IPS DF 4.7 (cell line): ENCODE measurements at regions not wholly inside any gene's neighbourhood (a gene's known extent, or its start where the extent isn't known, plus 50 kb on each side); places are given as distances from the start of the nearest gene placed in this dataset.
"Not testable (repeated sequence)": the region's sequence is repeated elsewhere in the genome, so short reads cannot be mapped to it uniquely, and the experiment has no call there.

Experiments
- DNase-seq: peaks from one replicate; pipeline ENCODE4 v3.0.0-alpha.2; 2013; ENCODE audit warnings: low spot score; ENCODE audit errors: extremely low read depth

GRCh38 chr2:176424746-176425145, 155.5 kb downstream of the MTX2 start:
- DNase-seq = no peak

DNA sequence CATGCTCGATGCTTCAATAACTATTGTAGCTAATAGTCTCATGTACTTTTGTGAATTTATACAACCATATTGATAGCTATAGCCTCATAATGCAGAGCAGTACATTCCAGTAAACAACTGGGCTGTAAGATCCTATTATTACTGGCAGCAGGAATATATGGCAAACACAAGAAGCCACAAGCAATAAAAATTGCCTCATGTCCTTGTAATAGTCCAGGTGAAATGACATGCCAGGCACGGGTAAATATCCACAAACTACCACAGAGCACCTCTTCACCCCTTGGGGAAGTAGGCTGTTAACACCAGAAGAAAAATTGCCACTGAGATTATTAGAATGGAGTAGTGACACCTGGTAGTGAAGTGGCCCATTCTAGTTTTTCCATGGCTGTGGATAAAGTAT, 158.3 kb downstream of the MTX2 start:
- no peak for DNase-seq

GRCh38 chr2:176428944-176429469, 159.8 kb downstream of the MTX2 start:
- not testable (repeated sequence) for DNase-seq

DNA sequence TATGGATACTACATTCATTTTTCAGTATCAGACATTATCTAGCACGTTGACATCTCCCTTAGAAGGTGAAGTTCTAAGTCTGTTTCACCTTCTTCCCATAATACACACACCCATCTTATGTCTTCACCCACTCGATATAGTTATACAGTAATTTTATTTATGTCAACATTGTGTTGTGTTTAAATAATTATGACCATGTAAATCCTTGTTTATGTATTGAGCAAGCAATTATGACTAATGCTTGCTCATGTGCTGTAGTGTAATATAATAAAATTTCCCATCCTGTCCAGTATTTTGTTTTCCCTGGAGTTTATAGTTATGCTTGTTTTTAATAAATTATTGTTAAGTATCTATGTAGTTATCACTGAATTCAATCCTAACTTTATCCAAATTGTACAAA, 163.2 kb downstream of the MTX2 start:
- DNase-seq = no peak

GRCh38 chr2:176435729-176436128, 166.5 kb downstream of the MTX2 start:
- no peak for DNase-seq

DNA sequence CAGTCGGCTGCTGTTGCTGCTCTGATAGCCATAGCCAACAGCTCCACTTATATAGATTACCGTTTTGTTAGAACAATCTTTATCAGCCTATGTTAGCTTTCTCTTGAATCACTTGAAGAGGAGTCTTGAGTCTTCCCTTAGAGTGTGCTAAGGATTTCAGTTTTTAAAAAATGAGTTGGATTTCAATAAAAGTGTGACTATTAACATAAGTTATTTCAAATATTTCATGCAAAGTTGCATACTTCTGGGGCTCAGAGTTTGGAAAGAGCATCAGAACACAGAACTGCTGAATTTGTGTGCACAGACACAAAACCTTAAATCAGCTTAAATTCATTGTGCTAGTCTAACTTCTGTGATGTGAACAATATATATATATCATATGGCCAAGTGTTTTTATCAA, 174.7 kb downstream of the MTX2 start:
- DNase-seq = no peak

DNA sequence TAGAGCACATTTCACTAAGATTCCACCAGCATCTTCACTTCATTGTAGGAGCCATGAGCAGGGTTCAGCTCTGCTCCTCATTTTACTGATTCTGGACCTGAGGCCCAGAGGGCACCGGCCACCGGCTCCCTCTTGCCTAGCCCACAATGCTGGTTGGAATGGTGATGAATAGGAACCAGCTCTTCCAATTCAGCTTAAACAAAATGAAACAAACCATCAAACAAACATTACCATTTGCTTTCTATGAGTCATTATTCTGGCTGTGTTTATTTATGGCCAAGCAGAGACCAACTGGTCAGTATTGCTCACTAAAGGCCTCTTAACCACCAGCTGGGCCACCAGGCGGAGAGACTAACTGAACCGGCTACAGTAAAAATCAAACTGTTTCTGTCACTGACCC, 176.7 kb downstream of the MTX2 start:
- no peak for DNase-seq

- DNase-seq = no peak
Measured at GRCh38 chr2:176446718-176447414, 177.6 kb downstream of the MTX2 start.

GRCh38 chr2:176447616-176448015, 178.4 kb downstream of the MTX2 start:
- DNase-seq = no peak

DNA sequence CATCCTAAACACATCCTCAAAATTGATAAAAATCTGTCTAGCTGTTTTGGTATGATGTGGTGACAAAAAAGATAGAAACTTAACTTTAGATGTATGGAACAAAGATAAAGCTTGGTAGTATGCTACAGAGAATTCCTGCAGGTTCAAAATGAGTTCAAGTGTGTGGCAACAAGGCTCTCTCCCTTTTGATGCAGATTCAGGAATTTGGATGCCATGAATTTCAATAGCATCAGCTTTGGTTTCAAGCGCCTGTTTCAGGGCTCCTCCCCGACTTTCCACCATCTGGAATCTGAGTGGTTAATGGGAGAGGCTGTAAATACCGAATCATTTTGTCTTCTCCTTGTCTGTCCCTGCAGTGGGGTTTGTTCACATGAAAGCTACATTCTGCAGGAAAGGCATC, 180.6 kb downstream of the MTX2 start:
- DNase-seq = peak; percentile 89

DNA sequence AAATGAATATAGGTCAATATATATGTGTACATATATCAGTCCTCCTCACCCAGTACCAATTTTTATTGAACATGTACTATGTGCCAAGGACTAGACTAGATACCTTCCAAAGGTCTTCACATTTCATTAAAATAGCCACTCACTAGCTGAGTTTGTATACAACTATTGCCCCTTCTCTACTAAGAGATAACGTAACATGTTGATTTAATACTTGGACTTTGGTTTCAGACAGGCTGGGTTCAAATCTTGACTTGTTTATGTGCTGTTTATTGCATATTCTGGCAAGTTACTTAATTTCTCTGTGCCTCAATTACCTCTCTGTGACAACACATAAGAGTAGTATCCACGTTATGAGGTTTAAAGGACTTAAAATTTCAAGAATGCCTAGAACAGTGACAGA, 184.5 kb downstream of the MTX2 start:
- no peak for DNase-seq

GRCh38 chr2:176454893-176455815, 185.9 kb downstream of the MTX2 start:
- DNase-seq = peak; percentile 46

- no peak for DNase-seq
Measured at GRCh38 chr2:176455816-176456291, 186.6 kb downstream of the MTX2 start.

DNA sequence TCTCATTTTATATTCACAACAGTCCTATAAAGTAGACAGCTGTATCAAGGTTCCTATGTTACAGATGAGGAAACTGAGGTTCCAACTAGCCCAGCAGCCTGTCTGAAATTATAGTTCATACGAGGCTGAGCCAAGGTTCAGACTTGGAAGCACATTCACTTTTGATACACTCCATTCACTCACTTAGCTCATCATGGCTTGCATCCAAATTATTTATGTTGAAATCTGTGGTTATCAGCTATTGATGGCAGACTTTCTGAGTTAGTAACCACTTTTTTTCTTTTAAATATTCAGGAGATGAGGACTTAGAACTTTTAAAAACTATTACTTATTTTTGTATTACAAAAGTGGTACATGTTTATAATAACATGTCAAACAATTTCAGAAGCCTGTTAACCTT, 188.2 kb downstream of the MTX2 start:
- DNase-seq = no peak

DNA sequence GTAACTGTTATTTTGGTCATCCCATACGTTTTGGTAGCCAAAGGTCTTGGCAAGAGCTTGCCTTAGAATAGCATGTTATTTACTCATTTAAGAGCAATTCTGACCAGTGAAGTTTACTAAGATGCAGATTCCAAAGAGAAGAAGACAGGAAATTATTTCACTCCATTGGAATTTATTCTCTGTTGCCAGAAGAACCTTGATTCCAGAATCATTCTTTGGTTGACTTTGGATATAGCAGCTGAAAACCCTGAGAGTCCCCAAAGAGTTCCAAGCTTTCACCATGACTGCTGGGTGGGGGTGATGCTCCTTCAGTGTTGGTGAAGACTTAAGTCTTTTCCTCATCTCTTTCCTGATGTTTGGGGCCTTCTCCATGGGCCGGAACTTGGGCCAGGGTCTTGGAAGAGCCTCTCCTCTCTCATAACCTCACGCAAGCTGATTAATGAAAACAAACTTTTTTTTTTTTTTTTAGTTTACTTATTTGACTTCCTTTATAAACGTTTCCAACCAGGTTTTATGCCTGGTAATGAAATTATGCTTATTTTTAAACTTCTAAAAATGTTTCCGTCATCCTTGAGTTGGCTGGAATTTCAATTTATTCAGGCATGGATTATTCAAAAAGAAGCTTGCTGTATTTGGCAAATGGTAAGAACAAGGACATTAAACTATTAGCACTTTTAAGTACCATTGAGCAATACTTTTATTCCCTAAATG, 192.0 kb downstream of the MTX2 start:
- DNase-seq = no peak

DNA sequence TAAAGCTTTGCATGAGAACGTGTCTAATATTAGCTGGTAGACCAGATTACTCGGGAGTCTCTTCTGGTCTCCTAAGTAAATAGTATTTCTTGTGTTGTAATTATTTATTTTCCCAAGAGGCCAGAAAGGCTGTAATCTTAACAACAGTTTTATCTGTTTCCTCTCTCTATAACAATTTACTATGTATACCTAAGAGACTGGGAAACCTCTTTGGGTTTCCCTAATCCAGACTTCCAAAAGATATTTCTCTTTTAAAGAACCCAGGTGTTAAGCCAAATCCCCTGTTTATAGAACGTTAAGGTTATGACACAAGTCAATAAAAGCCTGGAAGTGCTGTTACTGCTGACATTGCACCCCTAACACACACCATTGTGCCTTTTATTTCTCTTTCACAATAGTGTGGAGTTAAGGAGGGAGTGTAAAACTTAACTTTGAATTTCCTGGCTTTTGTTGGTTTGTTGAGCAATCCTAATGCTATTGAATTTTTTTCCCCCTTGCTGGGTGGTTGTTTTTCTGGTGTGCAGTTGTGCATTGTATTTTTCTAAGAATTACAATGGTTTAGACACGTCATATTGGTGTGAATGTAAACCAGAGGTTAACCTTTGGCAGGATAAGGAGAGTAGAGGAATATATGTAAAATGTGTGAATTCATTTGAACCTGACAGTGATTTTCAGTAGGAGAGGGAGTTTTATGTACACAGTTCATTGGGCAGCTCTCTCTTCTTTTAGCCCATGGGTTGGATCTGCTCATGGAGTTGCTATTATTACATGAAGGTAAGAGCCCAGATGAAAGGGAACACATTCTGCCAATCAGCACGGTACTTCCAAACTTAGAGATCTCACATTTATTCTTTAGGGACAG, 192.8 kb downstream of the MTX2 start:
- no peak for DNase-seq

GRCh38 chr2:176463546-176463945, 194.3 kb downstream of the MTX2 start:
- no peak for DNase-seq

DNA sequence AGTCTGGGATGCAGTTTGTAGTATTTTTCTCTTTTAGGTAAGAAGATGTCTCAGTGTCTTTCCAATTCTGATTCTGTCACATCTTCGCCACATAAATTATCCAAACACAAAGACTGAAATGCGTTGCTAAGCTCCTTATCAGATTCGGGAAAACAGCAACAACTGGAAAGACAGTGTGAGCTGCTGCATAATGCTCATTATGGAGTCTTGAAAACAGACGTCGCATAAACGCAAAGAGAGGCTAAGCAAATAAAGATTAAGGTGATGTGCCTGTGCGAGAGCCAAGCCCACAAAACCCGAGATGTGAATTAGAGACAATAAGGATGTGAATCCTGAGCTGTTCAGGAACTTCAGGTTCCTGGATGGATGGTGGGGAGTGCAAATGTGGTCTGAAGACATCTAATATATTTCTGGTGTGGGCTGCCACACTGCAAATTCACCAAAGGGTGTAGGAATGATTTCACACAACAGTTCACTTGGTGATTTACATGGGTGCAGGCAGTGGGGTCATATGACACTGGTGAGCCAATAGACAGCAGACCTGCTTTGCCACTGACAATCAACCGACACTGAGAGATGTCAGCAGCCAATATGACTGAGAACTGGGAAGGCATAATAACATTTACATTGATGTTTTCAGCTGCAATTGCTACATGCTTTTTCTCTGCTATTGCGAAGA, 195.8 kb downstream of the MTX2 start:
- DNase-seq = no peak

GRCh38 chr2:176466918-176467452, 197.7 kb downstream of the MTX2 start:
- DNase-seq = no peak

DNA sequence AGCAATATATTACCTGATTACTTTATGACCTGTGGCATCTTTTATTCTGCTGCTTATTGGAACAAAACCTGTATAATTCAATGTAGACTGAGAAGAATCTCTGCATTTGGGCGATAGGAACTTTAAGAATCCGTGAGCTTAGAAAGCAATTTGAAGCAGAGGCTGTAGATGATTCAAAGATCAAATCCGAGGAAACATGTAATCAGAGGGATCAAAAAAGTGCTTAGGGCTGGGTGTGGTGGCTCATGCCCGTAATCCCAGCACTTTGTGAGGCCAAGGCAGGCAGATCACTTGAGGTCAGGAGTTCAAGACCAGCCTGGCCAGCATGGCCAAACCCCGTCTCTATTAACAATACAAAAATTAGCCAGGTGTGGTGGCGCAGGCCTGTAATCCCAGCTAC, 198.4 kb downstream of the MTX2 start:
- no peak for DNase-seq
